ENCODE measurements at regions not wholly inside any gene's neighbourhood (a gene's known extent, or its start where the extent isn't known, plus 50 kb on each side); places are given as distances from the start of the nearest gene placed in this dataset.
"Not testable (repeated sequence)": the region's sequence is repeated elsewhere in the genome, so short reads cannot be mapped to it uniquely, and the experiment has no call there.

DNA sequence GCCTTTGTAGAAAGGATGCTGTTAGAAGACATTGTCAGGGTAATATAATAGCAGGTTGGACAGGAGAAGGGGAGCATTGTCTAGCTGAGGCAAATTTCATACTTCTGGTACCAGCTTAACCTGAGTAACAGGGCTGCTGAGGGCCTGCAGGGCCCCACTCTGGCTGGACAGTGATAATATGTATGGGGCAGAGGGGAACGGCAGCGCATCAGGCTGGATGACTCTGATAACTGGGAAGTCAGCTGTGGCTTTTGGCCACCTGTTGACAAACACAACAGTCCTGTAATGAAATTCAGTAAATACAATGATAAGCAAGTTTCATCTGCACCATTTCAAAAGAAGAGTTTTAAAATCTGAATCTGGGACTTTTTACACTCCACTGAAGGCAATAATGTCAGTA is 259.9 kb upstream of the CNR1 start:
- Histone ChIP-seq H3K79me1 (replicated peaks; ENCODE audit: low read length, poor library complexity, severe bottlenecking) (no peaks in the 10 kb centered on the region), H2AK5ac (ENCODE audit: low read length, severe bottlenecking) (no peak overlapping the region), H4K8ac (ENCODE audit: low read length) (no peak overlapping the region), H3K4me3 (ENCODE audit: insufficient read depth in 1 of 2, low read depth in 1 of 2, low read length in 2 of 2) (no peak overlapping the region), H3K9ac (ENCODE audit: low read length) (no peak overlapping the region), H3K14ac (ENCODE audit: low read length in 2 of 2) (no peak overlapping the region), H3K27me3 (ENCODE audit: control insufficient read depth in 1 of 2, insufficient read depth in 1 of 2, low read length in 2 of 2) (no peaks in the 10 kb centered on the region), H3K36me3 (ENCODE audit: control insufficient read depth in 1 of 2, insufficient read depth in 2 of 2, low read depth in 1 of 2, low read length in 2 of 2) (no peaks in the 10 kb centered on the region), H3K27ac (ENCODE audit: low read length, poor library complexity, severe bottlenecking) (no peak overlapping the region), H2AFZ (ENCODE audit: low read depth, low read length) (no peak overlapping the region), H3K4me1 (ENCODE audit: control insufficient read depth, insufficient read depth, low read depth, low read length) (no peaks in the 10 kb centered on the region), H2BK120ac (ENCODE audit: low read depth, low read length) (no peak overlapping the region), H2BK12ac (ENCODE audit: low read length in 2 of 2) (no peak overlapping the region), H2BK5ac (ENCODE audit: low read depth, low read length, poor library complexity, severe bottlenecking) (no peak overlapping the region), H3K4ac (ENCODE audit: low read depth in 1 of 2, low read length in 2 of 2) (no peak overlapping the region), H3K9me3 (ENCODE audit: control insufficient read depth, low read length) (no peaks in the 10 kb centered on the region), H2BK15ac (ENCODE audit: low read depth, poor library complexity, severe bottlenecking) (no peak overlapping the region), H4K91ac (ENCODE audit: low read length) (no peak overlapping the region), H3K4me2 (ENCODE audit: low read length, poor library complexity, severe bottlenecking) (no peak overlapping the region), H3K23ac (ENCODE audit: low read length in 2 of 2) (no peak overlapping the region), H3K18ac (ENCODE audit: low read depth in 1 of 2, low read length in 2 of 2) (no peak overlapping the region)
- 100% methylated on average over 2 of the region's 2 CpGs for WGBS
- no peak for DNase-seq

DNA sequence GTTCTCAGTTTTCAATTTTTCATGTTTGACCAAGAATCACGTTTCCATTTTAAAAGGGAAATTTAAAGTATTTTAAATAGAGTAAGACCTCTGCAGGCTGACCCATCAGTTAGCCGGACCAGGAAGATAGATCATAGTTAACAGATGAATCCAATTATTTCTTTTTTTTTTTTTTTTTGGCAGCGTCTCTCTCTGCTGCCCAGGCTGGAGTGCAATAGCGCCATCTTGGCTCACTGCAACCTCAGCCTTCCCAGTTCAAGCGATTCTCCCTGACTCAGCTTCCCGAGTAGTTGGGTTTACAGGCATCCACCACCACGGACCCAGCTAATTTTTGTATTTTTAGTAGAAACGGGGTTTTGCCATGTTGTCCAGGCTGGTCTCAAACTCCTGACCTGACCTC is 256.7 kb upstream of the CNR1 start:
- Histone ChIP-seq H3K14ac (ENCODE audit: low read length in 2 of 2) (no peak overlapping the region), H4K91ac (ENCODE audit: low read length) (no peak overlapping the region), H2BK12ac (ENCODE audit: low read length in 2 of 2) (no peak overlapping the region), H2AFZ (ENCODE audit: low read depth, low read length) (no peak overlapping the region), H3K18ac (ENCODE audit: low read depth in 1 of 2, low read length in 2 of 2) (no peak overlapping the region), H2BK120ac (ENCODE audit: low read depth, low read length) (no peak overlapping the region), H3K4me1 (ENCODE audit: control insufficient read depth, insufficient read depth, low read depth, low read length) (no peaks in the 10 kb centered on the region), H3K27me3 (ENCODE audit: control insufficient read depth in 1 of 2, insufficient read depth in 1 of 2, low read length in 2 of 2) (no peaks in the 10 kb centered on the region), H3K23ac (ENCODE audit: low read length in 2 of 2) (no peak overlapping the region), H3K9me3 (ENCODE audit: control insufficient read depth, low read length) (no peaks in the 10 kb centered on the region), H3K9ac (ENCODE audit: low read length) (no peak overlapping the region), H3K79me1 (replicated peaks; ENCODE audit: low read length, poor library complexity, severe bottlenecking) (no peaks in the 10 kb centered on the region), H2BK5ac (ENCODE audit: low read depth, low read length, poor library complexity, severe bottlenecking) (no peak overlapping the region), H3K36me3 (ENCODE audit: control insufficient read depth in 1 of 2, insufficient read depth in 2 of 2, low read depth in 1 of 2, low read length in 2 of 2) (no peaks in the 10 kb centered on the region), H4K8ac (ENCODE audit: low read length) (no peak overlapping the region), H3K4me2 (ENCODE audit: low read length, poor library complexity, severe bottlenecking) (no peak overlapping the region), H3K4me3 (ENCODE audit: insufficient read depth in 1 of 2, low read depth in 1 of 2, low read length in 2 of 2) (no peak overlapping the region), H2AK5ac (ENCODE audit: low read length, severe bottlenecking) (no peak overlapping the region), H2BK15ac (ENCODE audit: low read depth, poor library complexity, severe bottlenecking) (no peak overlapping the region), H3K4ac (ENCODE audit: low read depth in 1 of 2, low read length in 2 of 2) (no peak overlapping the region), H3K27ac (ENCODE audit: low read length, poor library complexity, severe bottlenecking) (no peak overlapping the region)
- DNase-seq, result no peak
- WGBS, result 89% methylated on average over 6 of the region's 8 CpGs

DNA sequence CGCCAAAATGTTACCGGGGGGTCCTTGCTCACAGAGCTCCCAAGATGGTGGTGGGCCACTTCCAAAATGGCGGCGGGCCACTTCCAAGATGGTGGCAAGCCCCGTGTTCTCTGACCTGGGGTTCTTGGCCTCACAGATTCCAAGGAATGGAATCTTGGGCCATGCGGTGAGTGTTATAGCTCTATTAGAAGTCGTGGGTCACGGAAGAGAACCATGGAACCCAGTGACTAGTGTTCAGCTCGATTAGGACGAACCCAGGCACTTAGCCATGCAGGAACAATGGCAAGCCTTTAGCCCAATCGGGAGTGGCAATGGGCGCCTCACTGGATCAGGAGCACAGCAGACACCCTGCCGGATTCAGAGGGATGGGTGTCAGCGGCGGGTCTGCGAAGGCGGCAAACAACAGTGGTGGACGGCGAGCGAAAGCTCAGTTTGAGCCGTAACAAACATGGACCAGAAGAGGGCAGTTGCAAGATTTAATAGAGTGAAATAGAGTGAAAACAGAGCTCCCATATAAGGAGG is 254.9 kb upstream of the CNR1 start:
- not testable (repeated sequence) for H3K9ac ChIP-seq (ENCODE audit: low read length); H2AK5ac ChIP-seq (ENCODE audit: low read length, severe bottlenecking); H2AFZ ChIP-seq (ENCODE audit: low read depth, low read length); H3K14ac ChIP-seq (ENCODE audit: low read length in 2 of 2); H3K9me3 ChIP-seq (ENCODE audit: control insufficient read depth, low read length); H3K23ac ChIP-seq (ENCODE audit: low read length in 2 of 2); H3K4me1 ChIP-seq (ENCODE audit: control insufficient read depth, insufficient read depth, low read depth, low read length); H4K8ac ChIP-seq (ENCODE audit: low read length); DNase-seq; H2BK5ac ChIP-seq (ENCODE audit: low read depth, low read length, poor library complexity, severe bottlenecking); H3K79me1 ChIP-seq (replicated peaks; ENCODE audit: low read length, poor library complexity, severe bottlenecking); H3K4me3 ChIP-seq (ENCODE audit: insufficient read depth in 1 of 2, low read depth in 1 of 2, low read length in 2 of 2); H3K36me3 ChIP-seq (ENCODE audit: control insufficient read depth in 1 of 2, insufficient read depth in 2 of 2, low read depth in 1 of 2, low read length in 2 of 2); H3K27me3 ChIP-seq (ENCODE audit: control insufficient read depth in 1 of 2, insufficient read depth in 1 of 2, low read length in 2 of 2); H4K91ac ChIP-seq (ENCODE audit: low read length); H3K27ac ChIP-seq (ENCODE audit: low read length, poor library complexity, severe bottlenecking); H2BK15ac ChIP-seq (ENCODE audit: low read depth, poor library complexity, severe bottlenecking); H2BK12ac ChIP-seq (ENCODE audit: low read length in 2 of 2); H3K4me2 ChIP-seq (ENCODE audit: low read length, poor library complexity, severe bottlenecking); H3K18ac ChIP-seq (ENCODE audit: low read depth in 1 of 2, low read length in 2 of 2); H2BK120ac ChIP-seq (ENCODE audit: low read depth, low read length); H3K4ac ChIP-seq (ENCODE audit: low read depth in 1 of 2, low read length in 2 of 2)
- 91% methylated on average over 15 of the region's 21 CpGs for WGBS

- H2BK120ac ChIP-seq (ENCODE audit: low read depth, low read length); H2AK5ac ChIP-seq (ENCODE audit: low read length, severe bottlenecking); H3K36me3 ChIP-seq (ENCODE audit: control insufficient read depth in 1 of 2, insufficient read depth in 2 of 2, low read depth in 1 of 2, low read length in 2 of 2); H4K8ac ChIP-seq (ENCODE audit: low read length); H3K9ac ChIP-seq (ENCODE audit: low read length); H3K14ac ChIP-seq (ENCODE audit: low read length in 2 of 2); H2AFZ ChIP-seq (ENCODE audit: low read depth, low read length); H3K23ac ChIP-seq (ENCODE audit: low read length in 2 of 2); H3K79me1 ChIP-seq (replicated peaks; ENCODE audit: low read length, poor library complexity, severe bottlenecking); H3K18ac ChIP-seq (ENCODE audit: low read depth in 1 of 2, low read length in 2 of 2); H3K9me3 ChIP-seq (ENCODE audit: control insufficient read depth, low read length); H3K4me1 ChIP-seq (ENCODE audit: control insufficient read depth, insufficient read depth, low read depth, low read length); H3K4me3 ChIP-seq (ENCODE audit: insufficient read depth in 1 of 2, low read depth in 1 of 2, low read length in 2 of 2); H4K91ac ChIP-seq (ENCODE audit: low read length); H2BK5ac ChIP-seq (ENCODE audit: low read depth, low read length, poor library complexity, severe bottlenecking); DNase-seq; H3K27ac ChIP-seq (ENCODE audit: low read length, poor library complexity, severe bottlenecking); H3K27me3 ChIP-seq (ENCODE audit: control insufficient read depth in 1 of 2, insufficient read depth in 1 of 2, low read length in 2 of 2); H3K4me2 ChIP-seq (ENCODE audit: low read length, poor library complexity, severe bottlenecking); H3K4ac ChIP-seq (ENCODE audit: low read depth in 1 of 2, low read length in 2 of 2); H2BK12ac ChIP-seq (ENCODE audit: low read length in 2 of 2); H2BK15ac ChIP-seq (ENCODE audit: low read depth, poor library complexity, severe bottlenecking): not testable (repeated sequence)
- 83% methylated on average over 9 of the region's 13 CpGs for WGBS
These were observed 253.0 kb upstream of the CNR1 start for GRCh38 chr6:88418921-88419810.

Data from mesenchymal stem cell (in vitro differentiated cells and primary cell).